ENCODE measurements at regions not wholly inside any gene's neighbourhood (a gene's known extent, or its start where the extent isn't known, plus 50 kb on each side); places are given as distances from the start of the nearest gene placed in this dataset.
"Not testable (repeated sequence)": the region's sequence is repeated elsewhere in the genome, so short reads cannot be mapped to it uniquely, and the experiment has no call there.

DNA sequence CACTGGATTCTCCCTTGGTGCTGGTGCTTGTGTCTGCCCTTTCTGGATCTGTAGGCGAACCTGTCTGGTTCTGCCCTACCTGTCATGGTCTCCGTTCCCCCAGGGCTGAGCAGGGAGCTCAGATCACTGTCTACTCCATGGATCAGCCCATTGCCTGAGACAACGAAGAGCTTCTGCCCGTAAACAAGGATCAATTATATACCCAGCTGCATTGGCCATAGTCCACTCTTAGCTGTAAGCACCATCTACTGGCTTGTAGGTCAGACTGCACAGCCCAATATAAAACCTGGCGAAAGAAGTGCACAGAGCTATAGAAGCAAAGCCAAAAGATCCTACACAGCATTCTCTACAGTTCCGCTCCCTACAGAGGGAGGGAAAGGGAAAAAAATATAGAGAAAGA lies 181.5 kb upstream of the RPS23 start:
- DNase-seq, result no peak

DNA sequence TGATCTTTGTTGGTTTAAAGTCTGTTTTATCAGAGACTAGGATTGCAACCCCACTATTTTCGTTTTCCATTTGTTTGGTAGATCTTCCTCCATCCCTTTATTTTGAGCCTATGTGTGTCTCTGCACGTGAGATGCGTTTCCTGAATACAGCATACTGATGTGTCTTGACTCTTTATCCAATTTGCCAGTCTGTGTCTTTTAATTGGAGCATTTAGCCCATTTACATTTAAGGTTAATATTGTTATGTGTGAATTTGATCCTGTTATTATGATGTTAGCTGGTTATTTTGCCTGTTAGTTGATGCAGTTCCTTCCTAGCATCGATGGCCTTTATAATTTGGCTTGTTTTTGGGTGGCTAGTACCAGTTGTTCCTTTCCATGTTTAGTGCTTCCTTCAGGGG lies 177.2 kb upstream of the RPS23 start:
- not testable (repeated sequence) for DNase-seq

DNA sequence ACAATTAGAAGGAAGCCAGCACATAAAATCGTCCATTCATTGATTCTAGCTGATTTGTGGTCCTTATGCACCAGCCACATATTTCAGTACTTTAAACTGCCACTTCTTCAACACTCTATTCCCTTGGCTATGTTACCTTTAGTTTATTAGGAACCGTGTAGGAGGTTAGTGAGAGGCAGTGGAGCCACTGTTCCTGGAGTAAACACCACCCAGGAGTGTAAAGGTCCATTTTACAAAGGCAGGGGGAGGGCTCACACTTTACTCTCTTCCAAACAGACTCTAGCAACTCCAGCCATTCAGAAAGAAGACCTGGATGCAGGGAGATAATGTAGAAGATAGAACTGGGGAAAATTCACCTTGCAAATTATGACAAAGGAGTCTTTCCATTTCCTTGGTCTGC lies 170.2 kb upstream of the RPS23 start:
- DNase-seq, result no peak

DNA sequence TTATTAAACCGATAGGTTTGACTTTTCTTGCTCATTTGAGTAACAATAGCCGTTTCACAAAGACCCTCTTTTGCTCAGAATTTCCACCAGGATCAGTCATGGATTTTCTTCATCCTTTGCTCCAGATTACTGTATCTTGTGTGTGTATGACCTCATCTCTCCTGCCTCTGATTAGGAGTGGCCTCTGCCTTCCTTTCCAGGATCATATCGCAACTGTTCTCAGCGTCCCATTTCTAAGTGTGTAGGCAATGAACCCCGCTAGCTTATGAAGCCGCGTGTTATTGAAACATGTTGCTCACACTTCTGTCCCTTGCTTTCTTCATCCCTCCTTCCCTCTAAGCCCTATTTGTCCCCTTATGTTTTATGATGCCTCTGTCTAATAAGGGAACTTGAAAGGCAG lies 169.8 kb upstream of the RPS23 start:
- DNase-seq, result no peak

DNA sequence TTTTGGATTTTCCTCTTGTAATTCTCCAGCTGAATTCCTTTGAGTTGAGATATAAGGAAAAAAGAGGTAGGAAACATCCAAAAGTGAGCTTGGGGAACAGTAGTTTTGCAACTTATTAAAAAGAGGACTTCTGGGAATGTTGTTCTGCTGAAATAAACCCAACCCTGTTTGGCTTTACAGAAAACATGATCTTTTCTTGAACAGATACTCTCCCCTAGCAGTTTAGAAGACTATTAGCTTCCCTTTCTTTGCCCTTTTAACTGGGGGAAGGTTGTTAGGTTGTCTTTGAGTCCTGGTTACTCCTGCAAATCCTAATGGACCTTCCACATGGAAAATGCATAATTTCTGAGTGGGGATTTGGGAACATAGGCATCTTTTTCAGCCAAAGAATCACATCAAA lies 168.7 kb upstream of the RPS23 start:
- no peak for DNase-seq

DNA sequence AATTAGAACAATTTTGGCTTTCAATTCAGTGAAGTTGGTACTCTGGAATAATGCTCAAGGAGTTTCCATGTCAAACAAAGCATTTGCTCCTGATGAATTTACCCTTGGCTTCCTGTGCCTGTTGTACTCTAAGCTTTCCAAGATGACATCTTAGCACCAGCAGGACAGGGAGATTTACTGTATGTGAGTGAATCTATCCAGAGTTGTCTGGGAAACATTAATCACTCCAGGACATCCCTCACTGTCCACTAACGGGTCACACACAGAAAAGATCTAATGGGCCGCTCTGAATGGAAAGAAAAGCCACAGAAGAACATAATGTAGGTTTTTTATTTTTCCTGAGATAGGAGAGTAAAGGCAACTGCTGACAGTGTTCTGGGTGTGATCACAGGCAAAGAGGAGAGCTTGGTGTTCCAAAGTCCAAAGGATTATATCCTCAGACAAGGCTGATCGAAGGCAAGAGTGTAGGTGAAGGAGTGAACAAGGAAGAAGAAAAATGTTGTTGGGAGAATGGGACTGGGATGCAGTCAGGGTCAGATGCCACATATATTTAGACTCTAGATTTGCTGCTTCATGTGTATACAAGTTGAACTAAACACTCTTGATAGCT lies 167.7 kb upstream of the RPS23 start:
- DNase-seq, result no peak

DNA sequence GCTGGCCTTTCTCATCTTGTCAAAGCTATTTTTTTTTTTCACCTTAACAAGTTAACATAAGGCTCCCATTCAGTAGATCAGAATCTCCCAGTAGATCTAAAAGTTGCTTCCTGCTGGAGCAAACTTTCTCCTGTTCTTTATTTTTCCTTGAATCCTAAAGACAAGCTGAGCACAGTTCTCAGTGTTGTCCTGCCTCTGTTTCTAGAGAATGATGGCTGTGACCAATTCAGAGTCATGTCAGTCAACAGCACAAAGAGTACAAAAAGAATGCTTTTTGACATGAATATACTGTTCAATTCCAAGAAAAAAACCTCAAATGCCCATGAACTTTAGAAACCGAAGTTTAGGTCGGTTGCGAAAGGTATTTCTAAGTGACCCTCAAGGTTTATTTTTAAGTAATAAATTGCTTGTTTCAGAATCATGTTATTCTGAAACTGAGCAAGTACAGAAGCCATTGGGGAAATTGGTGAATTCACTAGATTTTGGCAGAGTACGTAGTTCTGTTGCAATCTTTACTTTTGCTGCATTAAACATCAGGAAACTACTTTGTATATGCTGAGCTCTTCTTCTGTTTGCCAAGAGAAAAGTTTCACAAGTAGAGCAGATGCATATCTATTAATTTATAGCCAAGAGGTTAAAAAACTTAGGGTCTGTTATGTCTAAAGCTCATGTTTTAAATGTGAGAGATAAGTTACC lies 161.7 kb upstream of the RPS23 start:
- no peak for DNase-seq

DNA sequence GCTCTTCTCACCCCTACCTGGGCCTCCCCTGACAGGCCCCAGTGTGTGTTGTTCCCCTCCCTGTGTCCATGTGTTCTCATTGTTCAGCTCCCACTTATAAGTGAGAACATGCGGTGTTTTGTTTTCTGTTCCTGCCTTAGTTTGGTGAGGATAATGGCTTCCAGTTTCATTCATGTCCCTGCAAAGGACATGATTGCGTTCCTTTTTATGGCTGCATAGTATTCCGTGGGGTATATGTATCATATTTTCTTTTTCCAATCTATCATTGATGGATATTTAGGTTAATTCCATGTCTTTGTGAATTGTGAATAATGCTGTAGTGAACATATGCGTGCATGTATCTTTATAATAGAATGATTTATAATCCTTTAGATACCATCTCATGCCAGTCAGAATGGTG lies 159.4 kb upstream of the RPS23 start:
- not testable (repeated sequence) for DNase-seq

DNA sequence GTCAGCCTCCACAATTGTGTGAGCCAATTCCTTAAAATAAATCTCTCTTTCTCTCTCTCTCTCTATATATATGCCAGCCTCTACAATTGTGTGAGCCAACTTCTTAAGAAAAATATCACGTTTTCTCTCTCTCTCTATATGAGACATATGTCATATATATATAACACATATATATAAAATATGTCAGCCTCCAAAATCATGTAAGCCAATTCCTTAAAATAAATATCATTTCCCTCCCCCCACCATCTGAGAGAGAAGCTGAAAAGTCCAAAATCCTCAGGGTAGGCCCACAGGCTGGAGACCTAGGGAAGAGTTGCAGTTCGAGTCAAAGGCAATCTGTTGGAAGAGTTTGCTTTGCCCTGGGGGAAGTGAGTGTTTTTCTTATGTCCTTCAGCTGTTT lies 158.1 kb upstream of the RPS23 start:
- DNase-seq, result no peak

DNA sequence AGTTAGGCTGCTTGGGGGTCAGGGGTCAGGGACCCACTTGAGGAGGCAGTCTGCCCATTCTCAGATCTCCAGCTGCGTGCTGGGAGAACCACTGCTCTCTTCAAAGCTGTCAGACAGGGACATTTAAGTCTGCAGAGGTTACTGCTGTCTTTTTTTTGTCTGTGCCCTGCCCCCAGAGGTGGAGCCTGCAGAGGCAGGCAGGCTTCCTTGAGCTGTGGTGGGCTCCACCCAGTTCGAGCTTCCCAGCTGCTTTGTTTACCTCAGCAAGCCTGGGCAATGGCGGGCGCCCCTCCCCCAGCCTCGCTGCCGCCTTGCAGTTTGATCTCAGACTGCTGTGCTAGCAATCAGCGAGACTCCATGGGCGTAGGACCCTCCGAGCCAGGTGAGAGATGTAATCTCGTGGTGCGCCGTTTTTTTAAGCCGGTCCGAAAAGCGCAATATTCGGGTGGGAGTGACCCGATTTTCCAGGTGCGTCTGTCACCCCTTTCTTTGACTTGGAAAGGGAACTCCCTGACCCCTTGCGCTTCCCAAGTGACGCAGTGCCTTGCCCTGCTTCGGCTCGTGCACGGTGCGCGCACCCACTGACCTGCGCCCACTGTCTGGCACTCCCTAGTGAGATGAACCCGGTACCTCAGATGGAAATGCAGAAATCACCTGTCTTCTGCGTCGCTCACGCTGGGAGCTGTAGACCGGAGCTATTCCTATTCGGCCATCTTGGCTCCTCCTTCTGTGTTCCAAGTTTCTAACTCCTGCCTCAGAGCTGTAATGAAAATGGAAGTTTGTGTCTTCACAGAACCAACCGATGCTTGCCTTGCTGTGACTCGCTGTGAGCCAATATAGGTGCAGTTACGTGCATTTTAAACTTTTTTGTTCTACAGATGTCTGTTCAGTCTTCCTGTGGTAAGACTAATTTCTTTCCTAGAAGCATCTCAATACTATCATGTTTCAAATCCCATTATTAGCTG lies 156.8 kb upstream of the RPS23 start:
- DNase-seq, result not testable (repeated sequence)

DNA sequence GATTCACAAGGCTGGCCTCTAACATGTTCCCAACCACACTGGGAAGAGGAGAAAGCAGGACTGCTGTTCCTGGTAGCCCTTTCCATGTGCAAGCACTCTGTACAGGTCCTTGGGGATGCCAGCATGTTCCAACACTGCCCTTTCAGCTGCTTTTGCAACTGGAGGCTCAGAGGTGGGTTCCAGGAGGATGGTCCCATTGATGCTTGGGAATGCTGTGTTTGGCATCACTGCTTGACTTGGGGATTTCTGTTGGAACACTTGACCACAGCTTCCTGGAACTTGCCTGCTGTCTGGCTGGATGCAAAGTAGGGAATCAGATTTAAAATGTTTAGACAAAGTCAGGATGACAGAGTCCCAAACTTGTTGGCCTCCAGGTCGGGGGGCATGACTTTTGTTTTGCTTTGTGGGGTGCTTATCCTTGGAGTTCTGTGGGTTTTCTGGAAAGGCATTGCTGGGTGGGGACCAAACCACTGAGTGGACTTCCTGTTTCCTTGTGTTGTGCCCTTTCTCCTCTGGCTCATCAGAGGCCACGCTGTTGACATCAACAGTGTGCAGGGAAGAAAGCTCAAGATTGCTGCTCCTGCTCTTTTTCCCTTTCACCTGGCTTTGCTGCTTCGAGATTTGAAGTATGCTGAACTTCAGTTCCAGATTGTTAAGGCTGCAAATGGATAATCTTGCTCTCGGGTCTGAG lies 148.5 kb upstream of the RPS23 start:
- no peak for DNase-seq

DNA sequence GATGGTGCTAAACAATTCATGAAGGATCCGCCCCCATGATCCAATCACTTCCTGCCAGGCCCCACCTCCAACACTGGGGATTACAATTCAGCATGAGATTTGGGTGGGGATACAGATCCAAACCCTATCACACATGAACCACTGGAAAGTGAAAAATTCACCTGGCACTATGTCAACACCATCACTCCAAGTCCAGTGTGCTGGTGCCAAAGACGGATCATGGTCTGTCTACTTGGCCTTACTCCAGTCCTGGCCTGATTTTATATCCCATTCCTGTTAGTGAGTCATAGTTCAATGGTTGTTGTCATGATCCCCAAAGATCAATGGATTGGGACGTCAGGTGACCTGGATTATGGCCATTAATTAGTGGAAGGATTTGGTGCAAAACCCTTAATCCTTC lies 147.4 kb upstream of the RPS23 start:
- DNase-seq, result no peak

DNA sequence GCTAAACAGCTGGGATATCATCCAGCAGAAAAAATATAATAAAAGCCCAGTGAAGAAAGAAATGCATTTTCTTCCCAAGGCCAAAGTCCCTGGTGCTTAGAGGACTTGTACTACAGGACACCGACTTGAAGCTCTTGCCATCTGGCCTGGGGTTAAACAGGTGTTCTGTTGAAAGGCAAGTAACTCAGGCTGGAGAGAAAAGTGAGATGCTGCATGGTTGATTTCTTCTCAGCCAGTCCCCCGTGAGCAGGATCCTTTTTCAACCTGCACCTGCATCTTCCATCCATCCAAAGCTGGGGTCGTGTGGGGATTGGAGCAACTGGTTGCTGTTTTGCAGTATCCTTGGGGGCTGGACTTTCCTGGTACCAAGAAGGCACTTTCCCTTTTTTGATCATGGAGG lies 146.1 kb upstream of the RPS23 start:
- peak; percentile 11 for DNase-seq

DNA sequence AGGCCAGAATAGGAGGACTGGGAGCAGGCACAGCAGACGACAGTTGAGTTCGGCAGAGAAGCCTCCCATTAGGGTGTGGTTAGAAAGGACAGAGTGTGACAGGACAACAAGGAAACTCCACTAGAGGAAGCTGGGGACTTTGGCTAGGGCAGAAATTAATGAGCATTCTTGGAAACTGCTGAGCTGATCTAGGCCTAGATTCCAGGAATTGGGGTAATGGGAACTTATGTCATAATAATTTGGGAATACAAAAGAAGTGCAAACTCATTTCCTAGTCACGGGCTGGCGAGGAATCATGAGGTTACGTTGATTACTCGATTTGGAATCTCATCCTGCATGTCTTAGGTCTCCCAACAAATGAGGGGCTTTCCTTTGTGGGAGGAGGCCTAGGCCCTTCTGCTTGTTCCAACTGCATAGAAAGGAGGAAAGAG lies 144.6 kb upstream of the RPS23 start:
- DNase-seq, result no peak

DNA sequence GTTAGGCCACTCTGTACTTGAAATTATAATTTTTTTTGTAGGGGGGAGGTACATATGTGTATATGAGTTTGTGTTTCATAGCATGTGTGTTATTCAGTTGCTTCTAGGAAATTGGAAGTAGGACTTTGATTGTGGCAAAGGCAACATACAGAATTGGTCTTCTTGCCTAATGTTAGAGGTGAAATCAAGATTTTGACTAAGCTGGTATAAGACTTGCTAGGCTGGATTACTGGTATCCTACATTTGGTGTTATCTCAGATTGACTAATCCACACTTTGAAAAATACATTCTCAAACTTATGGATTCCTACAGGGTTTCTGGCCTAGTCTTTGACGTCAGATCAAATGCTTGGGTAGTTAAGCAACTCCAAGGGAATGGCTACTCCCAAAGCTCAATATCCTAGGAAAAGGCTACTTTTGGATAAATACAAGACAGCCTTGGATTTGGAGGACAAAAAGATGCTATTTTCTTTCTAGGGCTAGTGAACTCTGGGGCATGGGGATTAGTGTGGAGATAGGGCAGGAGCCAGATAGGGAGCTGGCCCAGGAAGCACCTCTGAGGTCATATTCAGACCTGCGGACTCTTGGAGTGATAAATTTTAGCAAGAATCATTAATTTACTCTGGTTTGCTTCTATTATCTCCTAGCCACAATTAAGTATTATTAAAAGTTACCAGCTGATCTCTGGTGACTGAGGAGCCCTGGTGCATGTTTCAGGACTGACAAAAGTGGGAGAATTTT lies 144.0 kb upstream of the RPS23 start:
- no peak for DNase-seq

DNA sequence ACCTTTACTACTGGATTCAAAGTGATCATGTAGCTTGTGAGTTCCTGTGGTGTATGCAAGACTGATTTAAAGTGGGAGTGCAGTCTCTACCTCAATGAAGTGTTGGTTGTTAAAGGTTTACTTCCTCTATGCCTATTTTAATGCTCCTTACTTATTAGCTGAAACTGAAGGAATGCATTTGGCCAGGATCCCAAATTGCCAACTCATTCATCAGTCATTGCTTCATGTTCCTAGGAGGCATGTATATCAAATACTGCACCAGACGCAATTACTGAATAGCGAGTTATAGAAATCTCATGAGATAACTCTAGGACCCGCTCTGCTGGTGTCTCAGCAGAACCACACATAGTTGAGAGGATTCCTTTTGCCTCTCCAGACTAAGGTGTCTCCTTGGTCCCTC lies 143.0 kb upstream of the RPS23 start:
- no peak for DNase-seq

DNA sequence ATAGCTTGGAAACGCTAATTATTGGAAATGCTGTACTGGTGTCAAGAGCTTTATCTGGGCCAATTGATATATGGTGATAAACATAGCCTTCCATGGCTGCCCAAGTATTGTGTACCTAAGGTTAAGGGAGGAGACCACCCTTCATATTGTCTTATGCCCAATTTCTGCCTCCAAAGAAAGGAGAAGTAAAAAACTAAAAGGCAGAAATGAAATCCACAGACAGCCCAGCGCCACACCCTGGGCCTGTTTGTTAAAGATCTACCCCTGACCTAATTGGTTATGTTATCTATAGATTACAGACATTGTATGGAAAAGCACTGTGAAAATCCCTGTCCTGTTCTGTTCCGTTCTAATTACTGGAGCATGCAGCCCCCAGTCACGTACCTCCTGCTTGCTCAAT lies 142.4 kb upstream of the RPS23 start:
- DNase-seq, result not testable (repeated sequence)

DNA sequence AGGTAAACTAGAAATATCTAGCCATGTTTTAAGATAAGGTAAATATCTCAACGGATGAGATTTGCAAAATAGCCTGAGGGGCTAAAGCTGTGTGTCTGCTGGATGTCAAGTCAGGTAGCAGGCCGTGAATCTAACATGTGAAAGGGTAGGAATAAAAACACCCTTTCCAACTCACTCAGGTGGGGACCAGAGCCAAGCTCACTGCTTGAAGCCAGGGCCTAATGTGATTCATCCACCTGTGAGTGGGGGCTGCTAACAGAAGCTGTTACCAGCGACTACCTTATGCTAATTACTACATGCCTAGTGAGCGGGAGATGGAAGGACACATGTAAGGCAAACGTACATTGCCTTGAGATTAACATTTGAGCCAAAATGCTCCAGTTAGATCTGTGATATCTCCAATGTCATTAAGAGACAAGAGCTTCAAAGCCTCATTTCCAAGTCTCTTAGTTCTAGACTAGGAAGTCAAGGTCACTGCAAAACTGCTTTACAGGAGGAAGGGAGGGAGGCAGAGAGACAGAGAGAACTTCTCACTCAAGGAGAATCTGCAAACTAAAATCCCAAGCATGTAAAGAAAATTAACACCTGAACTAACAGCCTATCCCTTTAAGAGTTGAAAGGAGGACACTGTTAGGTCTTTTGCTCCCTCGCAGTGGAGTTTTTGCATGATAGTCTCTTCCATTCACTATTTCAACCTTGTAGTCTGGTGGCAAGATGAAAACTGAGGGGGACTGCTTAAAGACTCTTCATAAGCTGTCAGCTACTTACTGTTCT lies 141.6 kb upstream of the RPS23 start:
- no peak for DNase-seq

DNA sequence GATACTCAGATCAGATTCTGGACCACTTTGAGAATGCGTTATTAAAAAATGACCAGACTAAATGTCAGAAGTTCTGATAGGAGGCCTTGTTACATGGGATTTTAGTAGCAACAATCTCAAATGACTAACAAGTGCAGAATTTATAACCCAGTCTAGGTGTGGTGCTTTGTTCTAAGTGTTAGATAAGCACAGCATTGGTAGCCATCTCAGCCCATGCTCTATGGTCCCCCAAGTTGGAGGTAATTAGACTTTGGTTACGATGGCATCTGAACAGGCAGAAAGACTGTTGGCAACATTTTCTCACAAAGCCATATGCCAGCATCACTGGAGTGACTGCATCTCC lies 140.4 kb upstream of the RPS23 start:
- no peak for DNase-seq

DNA sequence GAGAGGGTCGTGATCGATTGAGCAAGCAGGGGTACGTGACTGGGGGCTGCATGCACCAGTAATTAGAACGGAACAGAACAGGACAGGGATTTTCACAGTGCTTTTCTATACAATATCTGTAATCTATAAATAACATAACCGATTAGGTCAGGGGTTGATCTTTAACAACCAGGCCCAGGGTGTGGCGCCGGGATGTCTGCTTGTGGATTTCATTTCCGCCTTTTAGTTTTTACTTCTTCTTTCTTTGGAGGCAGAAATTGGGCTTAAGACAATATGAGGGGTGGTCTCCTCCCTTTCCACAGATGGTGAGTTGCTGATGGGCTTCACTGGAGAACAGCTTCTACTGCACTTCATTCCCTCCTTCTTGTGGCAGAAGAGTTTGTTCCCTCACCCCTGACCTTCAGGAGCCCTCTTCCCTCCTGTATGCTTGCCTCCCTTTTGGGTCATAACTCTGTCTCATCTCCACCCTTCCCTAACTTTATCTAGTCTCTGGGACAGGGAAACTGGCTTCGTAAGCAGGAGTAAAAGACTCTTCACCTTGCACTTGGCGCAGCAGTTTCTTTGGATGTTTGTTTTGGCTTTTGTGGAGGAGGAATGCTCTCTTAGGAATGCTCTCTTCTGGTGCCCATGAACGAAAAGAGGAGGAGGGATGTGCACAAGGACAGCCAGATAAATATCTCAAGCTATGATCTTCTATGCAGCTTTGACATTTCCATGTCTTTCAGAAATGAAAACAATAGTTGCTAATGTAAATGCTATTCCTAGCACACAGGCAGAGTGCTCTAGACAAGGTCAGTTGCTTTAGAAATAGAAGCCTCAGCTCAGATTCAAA lies 139.8 kb upstream of the RPS23 start:
- no peak for DNase-seq

DNA sequence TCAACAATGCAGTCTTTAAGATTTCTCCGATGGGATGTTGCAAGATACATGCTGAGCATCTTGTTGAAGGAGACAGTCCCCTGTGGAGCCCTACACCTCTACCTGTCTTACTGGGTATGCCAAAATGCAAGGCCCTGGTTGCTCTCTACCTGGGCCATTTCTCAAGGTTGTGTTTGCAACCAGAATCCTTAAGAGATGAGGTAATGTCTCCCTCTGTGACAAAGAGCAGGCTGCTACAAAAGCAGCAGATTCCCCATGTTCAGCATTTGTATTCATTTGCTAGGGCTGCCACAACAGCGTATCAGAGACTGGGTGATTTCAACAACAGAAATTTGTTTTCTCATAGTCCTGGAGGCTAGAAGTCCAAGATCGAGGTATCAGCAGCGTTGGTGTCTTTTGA lies 138.4 kb upstream of the RPS23 start:
- no peak for DNase-seq

All from NCI-H2171 (cell line).